ACC112 (cell line): ENCODE measurements at regions not wholly inside any gene's neighbourhood (a gene's known extent, or its start where the extent isn't known, plus 50 kb on each side); places are given as distances from the start of the nearest gene placed in this dataset.

Experiments used
- H2AFZ ChIP-seq: fragments of 200-600 bp; sonication (generic); one replicate; pipeline ENCODE4 v1.6.0; 2017; ENCODE audit warnings: antibody characterized with exemption, low read length; ENCODE audit not compliant: unreplicated experiment
- H3K27ac ChIP-seq: fragments of 200-600 bp; sonication (generic); 2 replicates; pipeline ENCODE4 v1.5.1; 2014; ENCODE audit warnings: low read depth, mild to moderate bottlenecking, antibody characterized with exemption, low read length, moderate library complexity
- H3K27me3 ChIP-seq: fragments of 200-600 bp; sonication (generic); 2 replicates; pipeline ENCODE4 v1.6.1; 2014; ENCODE audit warnings: mild to moderate bottlenecking, antibody characterized with exemption, low read length, moderate library complexity, mixed read lengths; ENCODE audit not compliant: insufficient read depth
- H3K36me3 ChIP-seq: fragments of 200-600 bp; sonication (generic); 2 replicates; pipeline ENCODE4 v1.6.1; 2016; ENCODE audit warnings: mild to moderate bottlenecking, antibody characterized with exemption, low read length, moderate library complexity, mixed read lengths; ENCODE audit not compliant: insufficient read depth
- H3K4me1 ChIP-seq: fragments of 200-600 bp; sonication (generic); one replicate; pipeline ENCODE4 v1.6.1; 2016; ENCODE audit warnings: low read length, mixed read lengths; ENCODE audit not compliant: insufficient read depth, unreplicated experiment, control insufficient read depth
- H3K4me3 ChIP-seq: fragments of 200-600 bp; sonication (generic); 2 replicates; pipeline ENCODE4 v1.5.1; 2014; ENCODE audit warnings: mild to moderate bottlenecking, low read depth, low read length
- H3K79me2 ChIP-seq: fragments of 200-600 bp; sonication (generic); one replicate; pipeline ENCODE4 v1.6.0; 2016; ENCODE audit warnings: low read length; ENCODE audit not compliant: control insufficient read depth, unreplicated experiment, insufficient read depth

GRCh38 chr11:134463716-134464115 lies 51.7 kb upstream of the B3GAT1 start:
- H3K27ac ChIP-seq: no peak overlapping the region
- no peaks in the 10 kb centered on the region for H3K27me3 ChIP-seq
- H3K79me2 ChIP-seq: no peaks in the 10 kb centered on the region
- H3K4me3 ChIP-seq: no peak overlapping the region
- no peak overlapping the region for H2AFZ ChIP-seq
- H3K36me3 ChIP-seq: no peaks in the 10 kb centered on the region
- H3K4me1 ChIP-seq: no peaks in the 10 kb centered on the region
